Activated naive CD4-positive, alpha-beta T cell treated with anti-CD3 and anti-CD28 coated beads, Interleukin-2, amount 50 U/mL, for 72 hours (primary cell): ENCODE measurements at regions not wholly inside any gene's neighbourhood (a gene's known extent, or its start where the extent isn't known, plus 50 kb on each side); places are given as distances from the start of the nearest gene placed in this dataset.

ENCODE experiments used
- ATAC-seq, 2 donors: fragments of 150-1000 bp; cut with Tn5 transposase; 2 replicates each; pipeline ENCODE4 v1.10.0; 2021; ENCODE audit warnings: mild to moderate bottlenecking in 2 of 2, moderate library complexity in 2 of 2
- DNase-seq, 2 donors: peaks; one replicate each; pipeline ENCODE4 v3.0.0; 2021 to 2022; ENCODE audit warnings: low spot score in 2 of 2
- H3K27ac Mint-ChIP-seq, 2 donors: one replicate each; pipeline ENCODE4 v1.8.0; 2022; ENCODE audit warnings: mild to moderate bottlenecking in 2 of 2, mixed read lengths in 2 of 2
- H3K36me3 Mint-ChIP-seq, 2 donors: one replicate each; pipeline ENCODE4 v1.8.0; 2022; ENCODE audit warnings: mixed read lengths in 2 of 2
- H3K9me3 Mint-ChIP-seq, 2 donors: one replicate each; pipeline ENCODE4 v1.8.0; 2022; ENCODE audit warnings: mixed read lengths in 2 of 2

- DNase-seq: peak; percentile 57 to 86
- no peak overlapping the region for H3K27ac Mint-ChIP-seq
- peaks cover 0 to 3% of the 10 kb centered on the region in 2 donors for H3K36me3 Mint-ChIP-seq
- peaks cover 0 to 6% of the 10 kb centered on the region in 2 donors for H3K9me3 Mint-ChIP-seq
- ATAC-seq: peak; percentile 78 to 81
Measured at GRCh38 chr2:204072443-204073324, 136.1 kb downstream of the ICOS start.

GRCh38 chr2:204074456-204074855, 137.9 kb downstream of the ICOS start:
- Mint-ChIP-seq H3K27ac (no peak overlapping the region), H3K9me3 (peaks cover 0 to 14% of the 10 kb centered on the region in 2 donors), H3K36me3 (peaks cover 0 to 12% of the 10 kb centered on the region in 2 donors)
- ATAC-seq (no peak), DNase-seq (no peak)

- peaks cover 0 to 12% of the 10 kb centered on the region in 2 donors for H3K36me3 Mint-ChIP-seq
- H3K9me3 Mint-ChIP-seq: peaks cover 0 to 14% of the 10 kb centered on the region in 2 donors
- DNase-seq (no peak), ATAC-seq (peak; percentile 40 to 79)
- H3K27ac Mint-ChIP-seq: peak overlapping the region in 1 of 2 donors; percentile 2
Measured at GRCh38 chr2:204078003-204078698, 141.6 kb downstream of the ICOS start.

GRCh38 chr2:204081487-204082425, 145.2 kb downstream of the ICOS start:
- H3K9me3 Mint-ChIP-seq: peaks cover 0 to 14% of the 10 kb centered on the region in 2 donors
- H3K36me3 Mint-ChIP-seq: peaks cover 0 to 12% of the 10 kb centered on the region in 2 donors
- DNase-seq (no peak), ATAC-seq (no peak)
- no peak overlapping the region for H3K27ac Mint-ChIP-seq

- no peak for ATAC-seq
Measured at GRCh38 chr2:204086167-204086566, 149.6 kb downstream of the ICOS start.

GRCh38 chr2:204089105-204089504, 152.5 kb downstream of the ICOS start:
- ATAC-seq: no peak
- peaks cover 10 to 11% of the 10 kb centered on the region in 2 donors for H3K36me3 Mint-ChIP-seq
- peaks cover 6 to 12% of the 10 kb centered on the region in 2 donors for H3K9me3 Mint-ChIP-seq
- no peak overlapping the region for H3K27ac Mint-ChIP-seq
- DNase-seq: no peak

More at GRCh38 chr2:204086167-204086566, 149.6 kb downstream of the ICOS start:
- DNase-seq: no peak
- no peaks in the 10 kb centered on the region for H3K9me3 Mint-ChIP-seq
- H3K36me3 Mint-ChIP-seq: no peaks in the 10 kb centered on the region
- H3K27ac Mint-ChIP-seq: no peak overlapping the region

- peaks cover 8 to 17% of the 10 kb centered on the region in 2 donors for H3K9me3 Mint-ChIP-seq
- H3K36me3 Mint-ChIP-seq: peaks cover 12 to 14% of the 10 kb centered on the region in 2 donors
- no peak for DNase-seq
- ATAC-seq: no peak
- no peak overlapping the region for H3K27ac Mint-ChIP-seq
Measured at GRCh38 chr2:204089574-204089973, 153.0 kb downstream of the ICOS start.

- H3K27ac Mint-ChIP-seq: no peak overlapping the region
- peaks cover 12 to 14% of the 10 kb centered on the region in 2 donors for H3K36me3 Mint-ChIP-seq
- no peak for DNase-seq
- H3K9me3 Mint-ChIP-seq: peaks cover 8 to 17% of the 10 kb centered on the region in 2 donors
- ATAC-seq: no peak
Measured at GRCh38 chr2:204090021-204090420, 153.5 kb downstream of the ICOS start.

GRCh38 chr2:204104811-204105210, 168.2 kb downstream of the ICOS start:
- DNase-seq (peak in 1 of 2 donors; percentile 26), ATAC-seq (peak; percentile 65 to 72)
- Mint-ChIP-seq H3K27ac (peak overlapping the region; percentile 16 to 62), H3K36me3 (peaks cover 0 to 17% of the 10 kb centered on the region in 2 donors), H3K9me3 (peaks cover 0 to 18% of the 10 kb centered on the region in 2 donors)

GRCh38 chr2:204108330-204108751, 171.8 kb downstream of the ICOS start:
- peaks cover 0 to 4% of the 10 kb centered on the region in 2 donors for H3K9me3 Mint-ChIP-seq
- ATAC-seq: peak; percentile 42 to 47
- H3K36me3 Mint-ChIP-seq: peaks cover 0 to 5% of the 10 kb centered on the region in 2 donors

GRCh38 chr2:204108781-204109295, 172.3 kb downstream of the ICOS start:
- ATAC-seq: peak; percentile 66 to 74
- Mint-ChIP-seq H3K36me3 (peaks cover 0 to 3% of the 10 kb centered on the region in 2 donors), H3K27ac (peak overlapping the region; percentile 86), H3K9me3 (peaks cover 0 to 2% of the 10 kb centered on the region in 2 donors)
- DNase-seq: peak in 1 of 2 donors; percentile 35

More at GRCh38 chr2:204108330-204108751, 171.8 kb downstream of the ICOS start:
- DNase-seq: peak in 1 of 2 donors; percentile 27
- H3K27ac Mint-ChIP-seq: peak overlapping the region; percentile 86

GRCh38 chr2:204109681-204110080, 173.1 kb downstream of the ICOS start:
- Mint-ChIP-seq H3K9me3 (no peaks in the 10 kb centered on the region), H3K27ac (peak overlapping the region; percentile 75 to 86), H3K36me3 (no peaks in the 10 kb centered on the region)
- no peak for ATAC-seq
- no peak for DNase-seq

GRCh38 chr2:204110338-204110741, 173.8 kb downstream of the ICOS start:
- peak overlapping the region; percentile 79 to 86 for H3K27ac Mint-ChIP-seq
- ATAC-seq: peak; percentile 49 to 53
- H3K9me3 Mint-ChIP-seq: no peaks in the 10 kb centered on the region
- DNase-seq: peak; percentile 70 to 72
- H3K36me3 Mint-ChIP-seq: no peaks in the 10 kb centered on the region

- H3K27ac Mint-ChIP-seq: peak overlapping the region; percentile 79 to 86
- ATAC-seq (no peak), DNase-seq (no peak)
- H3K9me3 Mint-ChIP-seq: no peaks in the 10 kb centered on the region
- H3K36me3 Mint-ChIP-seq: no peaks in the 10 kb centered on the region
Measured at GRCh38 chr2:204110751-204111516, 174.4 kb downstream of the ICOS start.

- Mint-ChIP-seq H3K9me3 (no peaks in the 10 kb centered on the region), H3K36me3 (no peaks in the 10 kb centered on the region), H3K27ac (no peak overlapping the region)
- ATAC-seq (no peak), DNase-seq (no peak)
Measured at GRCh38 chr2:204112084-204112770, 175.7 kb downstream of the ICOS start.
